22Rv1 (cell line): ENCODE measurements at regions not wholly inside any gene's neighbourhood (a gene's known extent, or its start where the extent isn't known, plus 50 kb on each side); places are given as distances from the start of the nearest gene placed in this dataset.

Experiments used
- H3K27ac ChIP-seq: fragments of 450-650 bp; 2 replicates; pipeline ENCODE4 v1.5.1; 2017
- ZFX ChIP-seq: fragments of 450-650 bp; IDR thresholded peaks from 2 replicates; pipeline ENCODE4 v1.6.1; 2017; ENCODE audit warnings: antibody characterized with exemption, borderline replicate concordance
- TF ChIP-seq, protein P1 (sequence below): fragments of 450-650 bp; IDR thresholded peaks from 2 replicates; pipeline ENCODE4 v1.5.1; 2017; ENCODE audit warnings: mild to moderate bottlenecking

DNA sequence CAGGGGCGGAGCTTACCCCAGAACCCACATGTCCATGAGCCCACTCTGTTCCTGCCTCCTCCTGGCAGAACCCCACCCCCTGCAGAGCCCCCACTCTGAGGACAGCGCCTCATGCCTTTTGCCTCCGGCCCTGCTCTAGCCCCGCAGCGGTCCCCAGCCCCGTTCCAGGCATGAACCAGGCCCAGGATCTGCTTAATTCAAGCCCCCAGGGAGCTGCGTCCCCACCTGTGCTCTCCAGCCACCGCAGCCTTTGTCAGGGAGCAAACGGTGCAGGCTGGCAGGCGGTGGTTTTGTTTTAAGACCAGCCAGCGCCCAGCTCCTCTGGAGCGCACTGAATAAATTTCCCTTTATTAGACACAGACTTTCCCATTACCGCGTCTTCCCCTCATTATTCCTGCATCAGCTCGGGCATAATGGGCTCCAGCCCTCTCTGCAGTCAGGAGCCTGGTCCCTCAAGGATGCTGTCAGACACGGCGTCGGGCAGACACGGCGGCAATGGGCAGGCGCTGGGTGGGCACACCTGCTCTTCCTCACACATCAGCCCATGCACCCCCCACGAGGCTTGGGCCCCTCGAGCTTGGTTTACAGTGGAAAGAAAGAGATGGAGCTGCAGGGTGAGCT lies 137.6 kb downstream of the OLFM1 start:
- no peak overlapping the region for H3K27ac ChIP-seq
- no peak for TF ChIP-seq ZFX
- TF ChIP-seq, protein P1, sequence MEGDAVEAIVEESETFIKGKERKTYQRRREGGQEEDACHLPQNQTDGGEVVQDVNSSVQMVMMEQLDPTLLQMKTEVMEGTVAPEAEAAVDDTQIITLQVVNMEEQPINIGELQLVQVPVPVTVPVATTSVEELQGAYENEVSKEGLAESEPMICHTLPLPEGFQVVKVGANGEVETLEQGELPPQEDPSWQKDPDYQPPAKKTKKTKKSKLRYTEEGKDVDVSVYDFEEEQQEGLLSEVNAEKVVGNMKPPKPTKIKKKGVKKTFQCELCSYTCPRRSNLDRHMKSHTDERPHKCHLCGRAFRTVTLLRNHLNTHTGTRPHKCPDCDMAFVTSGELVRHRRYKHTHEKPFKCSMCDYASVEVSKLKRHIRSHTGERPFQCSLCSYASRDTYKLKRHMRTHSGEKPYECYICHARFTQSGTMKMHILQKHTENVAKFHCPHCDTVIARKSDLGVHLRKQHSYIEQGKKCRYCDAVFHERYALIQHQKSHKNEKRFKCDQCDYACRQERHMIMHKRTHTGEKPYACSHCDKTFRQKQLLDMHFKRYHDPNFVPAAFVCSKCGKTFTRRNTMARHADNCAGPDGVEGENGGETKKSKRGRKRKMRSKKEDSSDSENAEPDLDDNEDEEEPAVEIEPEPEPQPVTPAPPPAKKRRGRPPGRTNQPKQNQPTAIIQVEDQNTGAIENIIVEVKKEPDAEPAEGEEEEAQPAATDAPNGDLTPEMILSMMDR, result no peak

DNA sequence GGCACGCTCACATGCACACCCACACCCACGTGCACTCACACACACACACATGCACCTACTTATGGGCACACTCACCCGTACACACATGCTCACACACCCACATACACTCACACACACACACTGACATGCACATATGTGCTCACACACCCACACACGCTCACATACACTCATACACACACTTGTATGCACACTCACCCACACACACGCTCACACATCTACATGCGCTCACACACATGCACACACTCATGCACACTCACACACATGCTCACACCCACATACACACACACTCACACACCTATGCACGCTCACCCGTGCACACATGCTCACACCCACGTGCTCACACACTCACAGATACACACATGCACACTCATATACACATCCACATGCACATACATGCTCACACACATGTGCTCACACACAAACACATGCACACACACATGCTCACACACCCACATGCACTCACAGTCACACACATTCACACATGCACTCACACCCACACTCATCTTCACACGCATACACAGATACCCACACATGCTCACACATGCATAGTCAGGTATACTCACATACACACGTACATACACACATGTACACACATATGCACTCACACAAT lies 138.3 kb downstream of the OLFM1 start:
- no peak overlapping the region for H3K27ac ChIP-seq
- TF ChIP-seq, protein P1, result no peak
- TF ChIP-seq ZFX, result no peak

DNA sequence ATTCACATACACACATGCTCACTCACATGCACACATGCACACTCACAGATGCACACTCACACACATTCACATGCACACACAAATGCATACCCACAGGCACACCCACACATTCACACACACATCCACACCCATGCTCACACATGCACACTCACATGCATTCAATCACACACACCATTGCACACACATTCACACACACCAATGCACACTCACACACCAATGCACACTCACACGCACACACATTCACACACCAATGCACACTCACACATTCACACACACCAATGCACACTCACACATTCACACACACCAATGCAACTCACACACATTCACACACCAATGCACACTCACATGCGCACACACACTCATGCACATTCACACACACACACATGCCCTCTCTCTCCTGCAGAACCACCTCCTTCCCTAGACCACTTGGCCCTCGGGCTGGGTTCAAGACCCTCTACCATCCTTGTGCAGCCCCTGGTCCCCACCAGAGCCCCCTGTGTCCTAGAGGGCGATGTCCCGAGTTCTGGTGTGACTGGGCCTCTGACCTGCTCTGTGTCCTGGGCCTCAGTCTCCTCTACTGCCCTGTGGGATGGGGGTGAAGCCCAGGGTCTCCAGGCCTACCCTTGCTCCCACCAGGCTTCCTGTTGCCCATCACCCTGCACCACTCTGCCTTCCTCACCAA lies 139.0 kb downstream of the OLFM1 start:
- TF ChIP-seq ZFX, result no peak
- H3K27ac ChIP-seq, result no peak overlapping the region

DNA sequence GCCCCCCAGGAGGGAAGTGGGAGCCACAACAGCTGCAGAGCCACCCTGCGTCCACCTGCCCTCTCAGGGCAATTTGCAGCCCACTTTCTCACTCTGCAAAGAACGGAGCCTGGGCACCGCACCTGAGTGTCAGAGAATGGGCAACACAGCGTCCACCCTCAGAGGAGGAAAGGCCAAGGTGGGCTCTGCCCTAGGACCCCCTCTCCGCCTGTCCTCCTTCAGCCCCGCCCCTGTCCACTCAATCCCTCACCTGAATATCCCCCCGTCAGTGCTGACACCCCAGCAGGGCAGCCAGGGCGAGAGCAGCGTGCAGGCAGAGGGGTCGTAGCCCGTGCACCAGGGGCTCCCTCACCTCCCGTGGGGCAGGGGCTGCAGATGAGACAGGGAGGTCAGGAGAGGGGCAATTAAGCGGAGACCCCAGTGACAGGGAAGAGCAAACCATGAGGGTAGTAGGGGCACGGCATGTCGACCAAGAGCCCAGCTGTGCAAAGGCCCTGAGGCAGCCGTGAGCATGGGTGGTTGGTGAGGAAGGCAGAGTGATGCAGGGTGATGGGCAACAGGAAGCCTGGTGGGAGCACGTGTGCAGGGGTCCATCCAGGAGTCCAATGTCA lies 140.3 kb downstream of the OLFM1 start:
- TF ChIP-seq, protein P1, result no peak
- no peak for TF ChIP-seq ZFX
- H3K27ac ChIP-seq, result no peak overlapping the region

DNA sequence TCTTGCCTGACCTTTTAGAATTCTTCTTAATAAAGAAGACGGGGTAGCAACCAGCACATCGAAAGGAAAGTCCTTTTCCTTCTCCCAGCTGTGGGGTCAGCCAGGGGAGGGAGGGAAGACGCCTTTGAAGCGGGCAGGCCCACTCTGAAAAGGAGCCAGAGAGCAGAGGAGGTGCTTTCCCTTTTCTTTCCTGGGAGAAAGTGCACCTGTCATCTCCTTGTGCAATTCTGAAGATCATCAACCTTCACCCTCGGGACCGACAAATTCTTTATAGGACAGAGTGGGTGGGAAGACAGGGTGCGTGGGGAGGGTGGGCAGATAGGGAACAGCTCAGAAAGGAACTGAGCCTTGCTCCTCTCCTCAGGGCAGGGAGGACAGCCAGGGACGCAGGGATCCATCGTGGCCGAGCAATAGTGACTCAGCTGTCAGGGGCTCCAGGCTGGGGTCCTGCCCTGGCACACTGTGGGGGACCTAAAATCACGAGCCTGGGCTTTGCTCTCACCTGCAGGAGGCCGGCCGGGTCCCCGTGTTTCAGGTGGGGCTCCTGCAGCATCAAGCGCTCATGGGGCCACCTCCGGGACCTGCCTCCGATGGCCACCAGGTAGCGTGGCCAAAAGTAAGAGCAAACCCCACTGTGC lies 141.0 kb downstream of the OLFM1 start:
- no peak for TF ChIP-seq ZFX
- TF ChIP-seq, protein P1, result no peak
- no peak overlapping the region for H3K27ac ChIP-seq

DNA sequence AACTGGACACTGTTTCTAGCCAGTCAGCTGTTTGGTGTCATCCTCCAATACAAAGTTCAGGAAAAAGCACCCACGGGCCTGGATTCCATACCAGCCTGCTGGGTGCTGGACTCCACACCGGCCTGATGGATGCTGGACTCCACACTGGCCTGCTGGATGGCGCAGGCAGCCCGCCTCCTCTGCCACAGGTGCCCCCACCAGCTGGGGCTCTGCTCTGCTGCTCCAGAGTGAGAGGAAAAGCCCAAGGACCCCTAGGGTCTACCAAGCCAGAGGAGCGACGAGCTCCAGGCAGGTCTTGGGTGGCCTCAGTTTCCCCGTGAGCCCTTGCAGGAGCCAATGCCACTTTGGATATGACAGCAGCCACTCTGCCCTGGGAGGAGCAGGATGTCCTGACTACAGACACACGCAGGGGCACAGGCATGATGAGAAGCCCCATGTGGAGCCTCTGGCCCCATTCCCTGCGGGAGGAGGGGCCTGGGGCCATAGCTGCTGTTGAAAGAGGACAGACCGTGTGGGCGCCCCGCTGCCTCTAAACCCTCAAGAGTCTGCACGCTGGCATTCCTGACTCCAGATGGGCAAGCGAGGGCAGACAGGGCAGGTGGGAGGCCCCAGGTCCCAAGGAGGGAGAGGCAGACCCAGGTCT lies 141.6 kb downstream of the OLFM1 start:
- no peak overlapping the region for H3K27ac ChIP-seq
- no peak for TF ChIP-seq ZFX
- TF ChIP-seq, protein P1, result no peak

DNA sequence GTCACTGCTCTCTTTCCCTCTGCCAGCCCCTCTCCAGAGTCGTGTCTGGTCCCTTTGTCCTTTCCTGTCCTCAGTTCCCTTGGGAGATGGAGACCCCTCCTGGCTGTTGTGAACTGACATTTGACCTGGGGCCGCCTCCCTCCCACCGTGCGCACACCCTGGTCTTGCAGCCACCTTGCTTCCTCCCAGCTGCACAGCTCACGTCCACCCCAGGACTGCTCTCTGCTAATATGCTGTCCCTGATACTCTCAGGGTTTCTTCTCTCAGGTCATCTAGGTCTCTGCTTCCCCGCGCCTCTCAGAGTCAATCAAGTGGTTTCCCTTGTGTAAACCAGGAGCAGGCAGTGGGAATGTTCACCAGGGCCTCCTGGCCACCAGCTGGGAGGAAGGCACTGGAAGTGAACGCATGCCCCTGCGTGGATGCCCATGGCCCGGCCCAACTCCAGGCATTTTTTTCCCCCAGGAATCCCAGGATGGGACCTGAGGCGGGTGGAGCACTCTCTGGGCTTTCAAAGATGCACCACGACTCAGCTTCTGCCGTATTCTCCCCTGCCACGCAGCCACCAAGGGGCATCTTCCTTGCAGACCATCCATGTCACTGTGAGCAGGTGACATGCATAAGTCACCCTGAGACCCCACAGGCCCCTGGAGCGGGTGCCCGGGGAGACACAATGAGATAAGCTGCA lies 142.4 kb downstream of the OLFM1 start:
- H3K27ac ChIP-seq, result no peak overlapping the region
- no peak for TF ChIP-seq ZFX
- TF ChIP-seq, protein P1, result no peak
